GM23338 (cell line): ENCODE measurements at regions not wholly inside any gene's neighbourhood (a gene's known extent, or its start where the extent isn't known, plus 50 kb on each side); places are given as distances from the start of the nearest gene placed in this dataset.
A peak's percentile ranks its signal among the peaks of the same experiment; 100 is the strongest.

Experiments used
- ATAC-seq: fragments of 200-7000 bp; cut with Tn5 transposase; 3 replicates; pipeline ENCODE4 v1.9.1; 2020
- DNase-seq: peaks from one replicate; pipeline ENCODE4 v3.0.0-alpha.2; 2015; ENCODE audit warnings: low spot score
- H2AFZ ChIP-seq: fragments of 200-600 bp; sonication (generic); 2 replicates; pipeline ENCODE4 v1.8.0; 2016; ENCODE audit warnings: antibody characterized with exemption, mild to moderate bottlenecking, moderate library complexity
- H3F3A ChIP-seq: fragments of 200-600 bp; sonication (generic); replicated peaks from 2 replicates; pipeline ENCODE4 v1.8.0; 2017; ENCODE audit warnings: antibody characterized with exemption, mixed run types, low read depth
- H3K27ac ChIP-seq: fragments of 200-600 bp; sonication (generic); 2 replicates; pipeline ENCODE4 v1.6.1; 2016; ENCODE audit warnings: low read depth
- H3K27me3 ChIP-seq: fragments of 200-600 bp; sonication (generic); 2 replicates; pipeline ENCODE4 v1.8.0; 2016; ENCODE audit warnings: mild to moderate bottlenecking, mixed run types, moderate library complexity; ENCODE audit not compliant: insufficient read depth
- H3K36me3 ChIP-seq: fragments of 200-600 bp; sonication (generic); 2 replicates; pipeline ENCODE4 v1.8.0; 2016; ENCODE audit warnings: mild to moderate bottlenecking; ENCODE audit not compliant: insufficient read depth
- H3K4me1 ChIP-seq: fragments of 200-600 bp; sonication (generic); 2 replicates; pipeline ENCODE4 v1.8.0; 2016; ENCODE audit warnings: mild to moderate bottlenecking, moderate library complexity; ENCODE audit not compliant: insufficient read depth
- H3K4me2 ChIP-seq: fragments of 200-600 bp; sonication (generic); 2 replicates; pipeline ENCODE4 v1.7.1; 2017; ENCODE audit warnings: mixed run types
- H3K4me3 ChIP-seq: fragments of 200-600 bp; sonication (generic); 2 replicates; pipeline ENCODE4 v1.6.1; 2016; ENCODE audit warnings: mixed run types
- H3K79me2 ChIP-seq: fragments of 200-600 bp; sonication (generic); replicated peaks from 2 replicates; pipeline ENCODE4 v1.8.0; 2017; ENCODE audit warnings: mild to moderate bottlenecking; ENCODE audit not compliant: insufficient read depth
- H3K9me2 ChIP-seq: fragments of 200-600 bp; sonication (generic); 2 replicates; pipeline ENCODE4 v1.8.0; 2017; ENCODE audit not compliant: insufficient read depth
- H4K20me1 ChIP-seq: fragments of 200-600 bp; sonication (generic); replicated peaks from 2 replicates; pipeline ENCODE4 v1.8.0; 2017; ENCODE audit warnings: mild to moderate bottlenecking; ENCODE audit not compliant: insufficient read depth
- H3K27ac Mint-ChIP-seq: 2 replicates; pipeline ENCODE4 v1.8.0; 2020; ENCODE audit warnings: inconsistent platforms, mild to moderate bottlenecking, moderate library complexity, mixed read lengths
- H3K27me3 Mint-ChIP-seq: 3 replicates; pipeline ENCODE4 v1.8.0; 2022; ENCODE audit warnings: low read depth, mild to moderate bottlenecking, moderate library complexity, mixed read lengths, inconsistent platforms; ENCODE audit not compliant: insufficient read depth, poor library complexity
- H3K36me3 Mint-ChIP-seq: 3 replicates; pipeline ENCODE4 v1.8.0; 2021; ENCODE audit warnings: low read depth, mild to moderate bottlenecking, inconsistent platforms, moderate library complexity, mixed read lengths
- H3K4me1 Mint-ChIP-seq: 3 replicates; pipeline ENCODE4 v1.8.0; 2020; ENCODE audit warnings: mild to moderate bottlenecking, inconsistent platforms, mixed read lengths
- H3K4me3 Mint-ChIP-seq: 3 replicates; pipeline ENCODE4 v1.8.0; 2021; ENCODE audit warnings: moderate library complexity, mild to moderate bottlenecking, inconsistent platforms, mixed read lengths
- H3K9me3 Mint-ChIP-seq: 3 replicates; pipeline ENCODE4 v1.8.0; 2020; ENCODE audit warnings: moderate library complexity, mild to moderate bottlenecking, inconsistent platforms, mixed read lengths
- CTCF ChIP-seq, 2 experiments: fragments of 200-600 bp in 1 of 2; sonication (generic) in 1 of 2; conservative IDR thresholded peaks; 2 replicates each; pipeline versions ENCODE4 v1.5.1 to v1.6.1; 2016 to 2017; ENCODE audit warnings: antibody characterized with exemption in 2 of 2, low read depth in 2 of 2, mild to moderate bottlenecking in 2 of 2, moderate library complexity in 1 of 2
- ETS1 ChIP-seq: IDR thresholded peaks from 2 replicates; pipeline ENCODE4 v1.6.1; 2016; ENCODE audit warnings: antibody characterized with exemption
- EZH2 ChIP-seq: fragments of 200-600 bp; sonication (generic); IDR thresholded peaks from one replicate; pipeline ENCODE4 v1.8.0; 2017; ENCODE audit warnings: antibody characterized with exemption, mild to moderate bottlenecking, low read depth; ENCODE audit not compliant: unreplicated experiment
- EZH2phosphoT487 ChIP-seq: fragments of 200-600 bp; sonication (generic); IDR thresholded peaks from one replicate; pipeline ENCODE4 v1.8.1; 2018; ENCODE audit warnings: antibody characterized with exemption; ENCODE audit not compliant: unreplicated experiment
- NANOG ChIP-seq: IDR thresholded peaks from 2 replicates; pipeline ENCODE4 v1.6.1; 2016; ENCODE audit warnings: antibody characterized with exemption, borderline replicate concordance
- POLR2AphosphoS5 ChIP-seq: IDR thresholded peaks from 2 replicates; pipeline ENCODE4 v1.6.1; 2016; ENCODE audit warnings: antibody characterized with exemption, low read depth
- REST ChIP-seq: IDR thresholded peaks from one replicate; pipeline ENCODE4 v1.6.1; 2018; ENCODE audit warnings: antibody characterized with exemption; ENCODE audit not compliant: unreplicated experiment
- ZNF331 ChIP-seq: fragments of 250-450 bp; sonication (Bioruptor Pico); IDR thresholded peaks from 2 replicates; pipeline ENCODE4 v1.5.0; 2020; ENCODE audit warnings: low read depth, mild to moderate bottlenecking, moderate library complexity
- ZNF462 ChIP-seq: fragments of 250-450 bp; sonication (Bioruptor Pico); IDR thresholded peaks from 2 replicates; pipeline ENCODE4 v1.5.0; 2020; ENCODE audit warnings: mild to moderate bottlenecking, moderate library complexity

GRCh38 chr1:59184365-59184905 lies 112.5 kb upstream of the FGGY start:
- Histone ChIP-seq H4K20me1 (no peaks in the 10 kb centered on the region), H3F3A (no peaks in the 10 kb centered on the region), H3K27ac (no peak overlapping the region), H3K79me2 (no peaks in the 10 kb centered on the region), H3K27me3 (no peaks in the 10 kb centered on the region), H3K9me2 (peaks cover 13% of the 10 kb centered on the region; the same call in 1 of the 2 replicates), H2AFZ (peak overlapping the region; percentile 58; the same call in 1 of the 2 replicates), H3K4me3 (no peak overlapping the region), H3K4me1 (peaks cover 9% of the 10 kb centered on the region), H3K4me2 (no peak overlapping the region), H3K36me3 (no peaks in the 10 kb centered on the region)
- DNase-seq (no peak), ATAC-seq (no peak; the same call in 2 of the 3 replicates)
- peaks cover 2% of the 10 kb centered on the region; the same call in 1 of the 3 replicates for H3K9me3 Mint-ChIP-seq
- peaks cover 7% of the 10 kb centered on the region; the same call in 2 of the 3 replicates for H3K4me1 Mint-ChIP-seq
- no peak overlapping the region; the same call in 1 of the 2 replicates for H3K27ac Mint-ChIP-seq
- TF ChIP-seq ZNF331 (CRISPR knock-in tag) (no peak), EZH2phosphoT487 (no peak), ETS1 (no peak), REST (no peak), EZH2 (no peak), NANOG (no peak), ZNF462 (no peak), POLR2AphosphoS5 (no peak), CTCF (conservative IDR thresholded peaks at IDR 0.05; ENCODE audit: low read depth in 2 of 2) (no peak)
- H3K4me3 Mint-ChIP-seq, result no peak overlapping the region
- no peaks in the 10 kb centered on the region for H3K36me3 Mint-ChIP-seq
- H3K27me3 Mint-ChIP-seq, result no peaks in the 10 kb centered on the region
